NCI-H345 treated with DMSO at 0.1 percent for 48 hours (cell line): ENCODE measurements at regions not wholly inside any gene's neighbourhood (a gene's known extent, or its start where the extent isn't known, plus 50 kb on each side); places are given as distances from the start of the nearest gene placed in this dataset.
"Not testable (repeated sequence)": the region's sequence is repeated elsewhere in the genome, so short reads cannot be mapped to it uniquely, and the experiment has no call there.

Experiments
- DNase-seq: peaks from one replicate; lab custom pipeline; 2025; ENCODE audit not compliant: unreplicated experiment; lab: John Stamatoyannopoulos, UW

DNA sequence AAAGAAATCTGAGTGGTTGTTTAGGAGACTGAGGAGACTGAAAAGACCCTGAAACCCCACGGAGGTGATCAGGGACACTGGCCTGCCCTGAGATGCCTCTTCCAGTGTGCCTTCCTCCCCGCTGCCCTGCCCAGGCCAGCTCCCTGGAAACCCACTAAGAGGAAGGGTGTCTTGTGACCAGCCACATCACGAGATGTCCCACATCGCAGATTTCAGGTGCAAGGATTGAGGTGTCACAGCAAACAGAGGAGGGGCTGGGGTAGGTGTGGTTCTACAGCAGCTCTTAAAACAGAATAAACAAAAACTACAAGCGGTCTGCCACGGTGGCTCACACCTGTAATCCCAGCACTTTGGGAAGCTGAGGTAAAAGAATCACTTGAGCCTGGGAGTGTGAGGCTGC, 184.3 kb upstream of the C14orf180 start:
- DNase-seq, result peak; percentile 52

DNA sequence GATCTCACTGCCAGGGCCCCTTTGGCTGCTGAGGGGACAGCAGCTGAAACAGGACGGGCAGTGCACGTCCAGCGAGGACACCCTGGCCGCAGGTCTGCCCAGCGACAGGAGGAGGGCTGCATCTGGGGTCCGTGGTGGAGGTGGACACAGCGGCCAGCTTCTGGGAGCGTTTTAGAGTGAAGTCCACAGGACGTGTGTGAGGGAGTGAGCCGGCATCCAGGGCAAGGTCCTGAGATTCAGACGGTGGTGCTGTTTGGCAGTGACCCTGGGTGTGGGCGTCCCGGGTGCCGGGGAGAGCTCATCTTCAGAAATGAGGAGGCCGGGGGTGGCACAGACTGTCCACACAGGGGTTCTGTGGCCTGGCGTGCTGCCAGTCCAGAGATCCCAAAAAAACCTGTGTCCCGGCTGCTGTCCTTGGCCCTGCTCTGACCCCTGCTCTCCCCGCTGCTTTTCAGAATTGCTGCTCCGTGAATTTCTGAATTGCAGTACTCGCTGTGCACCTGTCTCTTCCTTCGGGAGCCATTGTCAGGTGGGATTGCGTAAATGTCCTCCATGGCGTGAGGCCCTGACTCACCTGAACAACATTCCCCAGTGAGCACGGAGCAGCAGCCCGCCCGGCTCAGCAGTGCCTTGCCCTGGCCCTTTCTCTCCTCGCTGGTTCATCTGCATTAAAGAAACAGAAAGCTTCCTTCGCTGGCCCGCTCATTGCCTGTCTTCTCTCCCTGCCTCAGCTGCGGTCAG, 183.5 kb upstream of the C14orf180 start:
- DNase-seq, result no peak

DNA sequence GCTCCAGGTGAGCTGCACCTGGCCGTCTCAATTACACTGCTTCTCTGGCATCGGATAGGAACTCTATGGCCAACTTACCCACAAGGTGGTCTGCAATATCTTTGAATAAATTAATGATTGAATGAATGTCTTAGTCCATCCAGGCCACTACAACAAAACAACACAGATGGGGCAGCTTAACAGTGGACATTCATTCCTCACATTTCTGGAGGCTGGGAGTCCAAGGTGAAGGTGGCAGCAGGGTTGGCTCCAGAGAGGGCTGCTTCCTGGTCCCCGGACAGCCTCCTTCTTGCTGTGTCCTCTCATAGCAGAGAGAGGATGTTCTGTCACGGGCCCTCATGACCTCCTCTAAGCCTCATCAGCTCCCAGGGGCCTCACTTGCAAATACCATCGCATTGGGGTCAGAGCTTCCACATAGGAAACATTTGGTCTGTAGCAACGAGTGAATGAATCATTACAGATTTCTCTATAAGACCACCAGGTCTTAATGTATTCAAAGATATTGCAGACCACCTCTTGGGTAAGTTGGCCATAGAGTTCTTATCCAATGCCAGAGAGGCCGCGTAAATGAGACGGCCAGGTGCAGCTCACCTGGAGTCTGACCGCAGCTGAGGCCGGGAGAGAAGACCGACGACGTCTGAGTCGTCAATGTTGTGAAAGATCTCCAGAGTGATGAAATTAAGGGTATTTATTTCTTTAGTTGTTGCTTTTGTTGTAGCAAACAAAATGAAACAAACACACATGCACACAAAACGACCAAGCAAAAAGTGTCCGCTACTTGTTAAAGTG, 182.7 kb upstream of the C14orf180 start:
- no peak for DNase-seq

DNA sequence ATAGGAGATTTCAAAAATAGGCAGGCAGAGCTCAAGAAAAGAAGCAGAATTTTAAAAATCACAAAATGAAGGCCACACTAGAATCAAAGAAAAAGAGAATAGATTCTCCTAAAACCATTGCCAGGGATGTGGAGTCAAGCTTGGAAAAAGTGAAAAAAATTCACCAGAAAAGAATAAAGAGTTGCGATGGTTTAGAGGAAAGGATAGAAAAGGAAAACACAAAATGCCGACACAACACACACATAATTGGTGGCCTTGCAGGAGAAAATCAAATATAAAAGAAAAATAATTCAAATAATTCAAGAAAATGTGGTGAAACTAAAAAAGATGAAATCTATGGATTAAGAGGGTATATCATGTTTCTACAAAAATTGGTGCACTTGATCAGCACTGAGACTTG, 181.6 kb upstream of the C14orf180 start:
- DNase-seq, result no peak

DNA sequence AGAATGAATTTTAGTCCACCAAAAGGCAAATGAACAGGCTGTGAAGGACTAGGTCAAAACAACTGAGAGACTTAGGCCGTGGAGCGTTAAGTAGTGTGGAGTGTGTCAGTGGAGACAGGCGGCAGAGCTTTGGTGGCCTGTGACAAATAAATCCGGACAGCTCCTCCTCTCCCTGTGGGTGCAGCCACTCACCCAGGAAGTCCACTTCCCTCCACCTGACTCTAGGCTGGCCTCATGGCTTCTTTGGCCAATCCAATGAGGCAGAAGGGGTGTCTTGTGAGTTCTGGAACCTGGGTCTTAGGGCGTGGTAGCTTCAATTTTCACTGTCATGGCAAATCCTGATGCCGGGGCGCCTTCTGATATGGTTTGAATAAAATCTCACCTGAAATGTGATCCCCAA, 180.9 kb upstream of the C14orf180 start:
- no peak for DNase-seq

DNA sequence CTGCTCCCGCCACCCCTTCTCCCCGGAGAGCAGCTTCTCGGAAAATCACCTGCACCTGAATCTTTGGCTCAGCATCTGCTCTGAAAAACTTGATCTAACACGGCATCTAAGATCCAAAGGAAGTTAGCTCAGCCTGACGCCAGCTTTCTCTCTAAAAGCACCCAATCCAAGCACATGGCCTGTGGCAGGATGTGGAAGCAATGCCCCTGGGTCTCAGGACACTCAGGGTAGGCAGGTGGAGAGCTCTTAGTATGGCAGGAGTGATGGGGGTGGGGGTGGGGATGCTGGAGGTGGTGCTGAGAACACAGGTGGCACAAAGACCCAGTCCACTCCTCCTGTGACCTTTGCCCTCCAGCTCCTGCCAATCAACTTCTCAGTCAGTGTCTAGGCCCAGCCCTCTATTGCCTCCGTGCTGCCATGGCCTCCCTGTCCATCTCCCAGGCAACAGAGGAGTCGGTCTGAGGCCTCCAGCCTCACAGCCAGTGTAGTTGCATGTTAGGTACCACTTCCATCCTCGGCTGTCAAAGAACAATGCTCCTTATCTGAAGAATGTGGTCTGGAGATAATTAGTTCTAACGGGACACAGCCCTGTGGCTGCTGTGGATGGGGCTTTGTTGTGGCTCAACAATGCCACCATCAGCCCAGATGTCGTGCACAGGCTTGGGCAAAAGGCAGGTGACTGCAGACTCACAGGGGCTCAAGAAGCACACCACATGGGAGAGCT, 180.0 kb upstream of the C14orf180 start:
- no peak for DNase-seq

DNA sequence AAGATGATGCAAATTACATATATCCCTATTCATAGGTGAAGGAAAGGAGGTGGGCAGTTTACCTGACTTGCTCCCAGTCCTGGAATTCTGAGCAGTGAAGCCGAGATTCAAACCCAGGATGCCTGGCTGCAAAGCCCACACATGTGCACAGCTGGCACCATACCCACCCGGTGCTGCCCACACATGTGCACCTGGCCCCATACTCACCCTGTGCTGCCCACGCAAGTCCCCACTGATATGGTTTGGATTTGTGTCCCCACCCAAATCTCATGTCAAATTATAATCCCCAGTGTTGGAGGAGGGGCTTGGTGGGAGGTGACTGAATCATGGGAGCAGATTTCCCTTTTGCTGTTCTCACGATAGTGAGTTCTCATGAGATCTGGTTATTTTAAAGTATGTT, 179.2 kb upstream of the C14orf180 start:
- DNase-seq, result no peak

DNA sequence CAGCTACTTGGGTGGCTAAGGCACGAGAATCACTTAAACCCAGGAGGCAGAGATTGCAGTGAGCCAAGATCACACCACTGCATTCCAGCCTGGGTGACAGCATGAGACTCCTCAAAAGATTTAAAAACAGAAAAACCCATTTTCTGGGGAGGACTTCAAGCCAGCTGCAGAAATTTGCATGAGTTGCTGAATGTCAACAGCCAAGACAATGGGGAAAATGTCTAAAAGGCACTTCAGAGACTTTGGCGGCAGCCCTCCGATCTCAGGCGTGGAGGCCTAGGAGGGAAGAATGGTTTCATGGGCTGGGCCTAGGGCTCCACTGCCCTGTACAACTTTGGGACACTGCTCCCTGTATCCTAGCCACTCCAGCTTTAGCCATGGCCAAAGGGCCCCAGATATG, 177.8 kb upstream of the C14orf180 start:
- DNase-seq, result no peak

DNA sequence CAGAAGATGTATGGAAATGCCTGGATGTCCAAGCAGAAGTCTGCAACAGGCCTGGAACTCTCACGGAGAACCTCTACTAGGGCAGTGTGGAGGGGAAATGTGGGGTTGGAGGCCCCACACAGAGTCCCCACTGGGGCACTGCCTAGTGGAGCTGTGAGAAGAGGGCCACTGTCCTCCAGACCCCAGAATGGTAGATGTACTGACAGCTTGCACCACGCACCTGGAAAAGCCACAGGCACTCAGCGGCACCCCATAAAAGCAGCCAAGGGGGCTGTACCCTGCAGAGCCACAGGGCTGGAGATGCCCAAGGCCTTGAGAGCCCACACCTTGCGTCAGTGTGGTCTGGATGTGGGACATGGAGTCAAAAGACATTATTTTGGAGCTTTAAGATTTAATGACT, 177.3 kb upstream of the C14orf180 start:
- DNase-seq, result not testable (repeated sequence)

DNA sequence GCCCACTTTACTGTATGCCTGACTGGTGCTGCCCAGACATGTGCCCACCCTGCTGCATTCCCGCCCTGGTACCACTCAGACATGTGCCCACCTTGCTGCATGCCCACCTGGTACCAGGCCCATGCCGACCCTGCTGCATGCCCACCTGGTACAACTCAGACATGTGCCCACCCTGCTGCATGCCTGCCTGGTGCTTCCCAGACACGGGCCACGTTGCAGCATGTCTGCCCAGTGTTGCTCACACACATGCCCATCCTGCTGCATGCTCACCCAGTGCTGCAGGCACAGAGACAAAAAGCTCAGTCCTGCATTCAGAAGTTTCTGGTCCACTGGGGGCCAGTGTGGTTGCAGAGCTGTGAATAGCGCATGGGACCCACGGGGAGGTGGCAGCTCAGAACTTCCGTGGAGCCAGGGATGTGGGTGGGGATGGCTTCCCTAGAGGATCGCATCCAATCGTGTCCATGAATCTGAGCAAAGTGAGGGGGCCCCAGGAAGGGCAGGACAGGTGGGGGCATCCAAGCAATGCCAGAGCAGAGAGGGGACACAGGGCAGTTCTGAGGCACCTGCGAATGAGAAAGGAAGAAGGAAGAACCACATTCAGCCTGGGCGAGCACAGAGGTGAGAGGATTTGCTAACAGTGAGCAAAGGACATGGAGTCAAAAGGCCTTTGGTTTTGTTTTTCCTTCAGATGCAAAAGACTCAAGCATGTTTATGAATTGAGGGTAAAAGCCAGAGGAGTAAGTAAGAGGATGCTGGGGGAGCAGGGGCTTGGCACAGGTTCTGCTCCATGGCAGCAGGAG, 175.9 kb upstream of the C14orf180 start:
- no peak for DNase-seq

DNA sequence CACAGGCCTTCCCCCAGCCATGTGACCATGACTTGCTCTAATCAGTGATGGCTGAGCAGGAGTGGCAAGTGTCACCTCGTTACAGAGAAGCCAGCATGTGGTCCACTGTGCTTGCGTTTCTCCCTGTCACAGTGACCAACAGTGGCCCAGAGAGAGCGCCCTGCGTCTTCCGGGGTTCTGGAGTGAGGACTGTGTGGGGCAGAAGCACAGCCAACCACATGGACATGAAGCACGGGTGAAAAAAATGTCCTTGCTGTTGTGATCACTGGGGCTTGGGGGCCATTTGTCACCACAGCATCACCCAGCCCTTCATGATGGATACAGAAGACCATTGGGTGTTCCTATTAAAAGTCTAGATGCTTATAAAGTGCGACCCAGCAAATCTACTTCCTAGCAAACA, 174.6 kb upstream of the C14orf180 start:
- no peak for DNase-seq

DNA sequence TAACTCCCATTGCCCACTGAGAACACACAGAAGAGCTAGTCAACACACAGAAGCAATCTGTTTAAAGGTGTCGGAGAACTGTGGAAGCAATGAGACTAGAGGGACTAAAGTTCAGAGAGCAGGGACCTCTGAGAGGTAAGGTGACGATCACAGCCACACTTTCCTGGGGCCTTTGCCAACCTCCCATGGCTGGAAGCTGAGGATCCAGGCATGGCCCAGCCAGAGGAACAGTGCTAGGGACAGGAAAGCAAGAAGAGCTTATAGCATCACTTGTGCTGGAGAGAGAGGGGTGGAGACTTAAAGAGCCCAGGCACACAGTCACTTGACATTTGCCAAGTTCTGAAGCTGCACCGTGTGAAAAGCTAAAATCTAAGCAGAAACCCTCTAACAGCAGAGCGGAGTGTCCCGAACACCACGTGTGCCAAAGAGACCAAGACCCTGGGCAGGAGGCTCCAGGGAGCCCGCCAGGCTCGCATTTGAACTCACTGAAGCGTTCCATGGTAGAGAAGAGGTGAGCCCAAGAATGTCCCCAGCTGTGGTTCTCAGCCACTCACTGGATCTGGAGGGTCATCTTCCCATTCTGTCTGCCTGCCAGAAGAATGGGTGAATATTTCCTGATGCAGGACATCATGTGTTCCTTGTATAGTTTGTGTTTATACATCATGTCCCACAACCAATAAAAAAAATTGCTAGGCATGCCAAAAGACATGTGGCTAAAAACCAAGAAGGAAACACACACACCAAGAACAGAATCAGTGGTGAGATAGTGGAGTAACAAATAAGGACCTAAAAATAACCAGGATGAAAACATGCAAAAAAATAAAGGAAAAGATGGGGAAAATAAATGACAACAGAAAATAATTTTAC, 174.0 kb upstream of the C14orf180 start:
- DNase-seq, result no peak

DNA sequence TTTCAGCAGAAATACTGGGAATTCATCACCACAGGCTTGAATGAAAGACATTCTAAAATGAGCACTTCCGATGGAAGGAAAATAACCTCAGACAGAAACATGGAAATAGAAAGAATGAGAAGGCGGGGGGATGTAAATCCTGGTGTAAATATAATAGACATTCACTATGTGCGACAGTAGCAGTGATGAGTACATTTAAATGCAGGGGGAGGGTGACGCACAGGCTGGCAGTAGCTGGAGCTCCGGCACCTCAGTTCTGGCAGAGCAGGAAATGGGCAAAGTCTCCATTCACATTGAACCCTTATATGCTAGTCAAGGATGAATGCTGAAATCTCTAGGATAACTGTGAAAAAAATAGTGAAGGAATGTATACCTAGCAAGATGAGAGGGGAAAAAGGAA, 172.7 kb upstream of the C14orf180 start:
- DNase-seq, result no peak

DNA sequence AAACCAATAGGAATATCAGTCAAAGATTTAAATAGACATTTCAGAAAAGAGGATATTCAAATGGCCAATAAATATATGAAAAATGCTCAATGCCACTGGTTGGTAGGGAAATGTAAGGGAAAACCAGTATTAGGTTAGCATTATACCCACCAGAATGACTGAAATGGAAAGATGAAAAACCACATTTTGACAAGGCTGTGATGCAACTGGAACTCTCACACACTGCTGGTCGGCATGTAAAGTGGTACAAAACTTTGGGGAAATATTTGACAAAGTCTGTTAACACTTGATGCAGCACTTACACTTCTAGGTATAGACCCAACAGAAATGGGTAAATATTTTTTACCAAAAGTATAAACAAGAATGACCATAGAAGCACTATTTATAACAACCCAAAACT, 163.2 kb upstream of the C14orf180 start:
- DNase-seq, result no peak

DNA sequence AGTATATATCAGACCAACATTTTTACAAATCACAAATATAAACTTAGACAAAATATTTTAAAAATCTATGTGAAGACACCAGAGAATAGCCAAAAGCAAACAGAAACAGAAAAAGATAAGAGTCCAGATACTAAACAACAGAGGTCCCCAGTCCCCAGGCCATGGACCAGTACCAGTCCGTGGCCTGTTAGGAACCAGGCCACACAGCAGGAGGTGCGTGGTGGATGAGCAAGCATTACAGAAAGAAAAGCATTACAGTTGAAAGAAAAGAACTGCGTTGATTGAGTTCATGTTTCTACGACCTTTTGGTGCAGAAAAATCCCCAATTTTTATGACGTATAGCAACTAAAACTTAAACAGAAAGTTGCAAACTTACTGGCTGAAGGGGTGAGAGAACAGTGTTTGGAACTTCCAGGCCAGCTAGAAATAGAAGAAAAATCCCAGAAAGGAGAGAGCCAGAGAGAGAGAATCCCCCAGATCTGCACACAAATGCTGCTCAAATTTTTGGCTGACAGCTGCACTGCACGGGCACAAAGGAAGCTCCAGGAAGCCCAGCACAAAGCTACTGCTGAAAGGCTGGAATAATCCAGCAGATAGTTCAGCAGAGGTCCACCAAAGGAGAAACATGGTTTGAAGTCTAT, 159.6 kb upstream of the C14orf180 start:
- DNase-seq, result no peak

DNA sequence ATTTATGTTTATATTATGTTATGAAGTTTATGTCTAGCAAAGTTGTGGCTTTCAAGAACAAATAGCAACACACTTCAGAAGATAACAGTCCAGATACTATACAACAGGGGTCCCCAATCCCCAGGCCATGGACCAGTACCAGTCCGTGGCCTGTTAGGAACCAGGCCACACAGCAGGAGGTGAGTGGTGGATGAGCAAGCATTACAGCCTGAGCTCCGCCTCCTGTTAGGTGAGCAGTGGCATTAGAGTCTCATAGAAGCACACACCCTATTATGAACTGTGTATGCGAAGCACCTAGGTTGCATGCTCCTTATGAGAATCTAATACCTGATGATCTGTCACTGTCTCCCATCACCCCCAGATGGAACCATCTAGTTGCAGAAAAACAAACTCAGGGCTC, 159.0 kb upstream of the C14orf180 start:
- not testable (repeated sequence) for DNase-seq

DNA sequence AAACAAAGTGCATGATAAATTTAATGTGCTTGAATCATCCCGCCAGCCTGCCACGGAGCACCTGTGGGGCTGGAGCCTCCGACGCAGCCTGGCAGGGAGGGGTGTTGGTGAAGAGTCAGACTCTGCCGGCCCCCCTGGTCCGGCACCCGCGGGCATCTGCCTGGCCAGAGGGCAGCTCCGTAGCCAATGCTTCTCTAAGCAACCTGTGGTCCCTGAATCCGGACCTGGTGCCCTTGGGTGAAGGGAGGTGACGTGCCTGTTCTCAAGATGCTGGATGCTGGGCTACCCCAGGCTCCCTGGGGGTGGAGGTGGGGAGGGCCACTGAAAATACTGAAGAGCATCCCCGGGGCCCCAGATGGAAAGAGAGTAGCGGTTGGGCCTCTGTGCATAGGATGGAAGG, 158.6 kb upstream of the C14orf180 start:
- no peak for DNase-seq

DNA sequence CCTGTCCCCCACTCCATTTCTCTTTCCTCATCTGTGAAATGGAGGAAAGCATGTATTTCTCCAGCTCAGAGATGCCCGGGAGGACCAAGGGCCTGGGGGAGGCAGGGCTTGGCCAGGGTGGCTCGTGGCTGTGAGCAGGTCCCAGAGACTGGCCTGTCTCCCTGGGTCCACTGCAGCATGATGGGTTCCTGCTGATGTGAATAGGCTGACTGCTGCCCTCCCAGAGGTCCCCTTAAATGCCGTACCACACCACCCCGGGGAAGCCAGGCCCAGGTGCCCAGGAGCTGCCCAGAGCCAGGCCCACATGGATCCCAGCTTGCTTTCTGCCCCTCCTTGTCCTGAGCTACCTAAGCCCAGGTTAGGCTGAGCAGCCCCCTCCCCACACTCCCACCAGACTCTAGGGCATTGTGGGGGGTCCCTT, 158.2 kb upstream of the C14orf180 start:
- DNase-seq, result no peak

DNA sequence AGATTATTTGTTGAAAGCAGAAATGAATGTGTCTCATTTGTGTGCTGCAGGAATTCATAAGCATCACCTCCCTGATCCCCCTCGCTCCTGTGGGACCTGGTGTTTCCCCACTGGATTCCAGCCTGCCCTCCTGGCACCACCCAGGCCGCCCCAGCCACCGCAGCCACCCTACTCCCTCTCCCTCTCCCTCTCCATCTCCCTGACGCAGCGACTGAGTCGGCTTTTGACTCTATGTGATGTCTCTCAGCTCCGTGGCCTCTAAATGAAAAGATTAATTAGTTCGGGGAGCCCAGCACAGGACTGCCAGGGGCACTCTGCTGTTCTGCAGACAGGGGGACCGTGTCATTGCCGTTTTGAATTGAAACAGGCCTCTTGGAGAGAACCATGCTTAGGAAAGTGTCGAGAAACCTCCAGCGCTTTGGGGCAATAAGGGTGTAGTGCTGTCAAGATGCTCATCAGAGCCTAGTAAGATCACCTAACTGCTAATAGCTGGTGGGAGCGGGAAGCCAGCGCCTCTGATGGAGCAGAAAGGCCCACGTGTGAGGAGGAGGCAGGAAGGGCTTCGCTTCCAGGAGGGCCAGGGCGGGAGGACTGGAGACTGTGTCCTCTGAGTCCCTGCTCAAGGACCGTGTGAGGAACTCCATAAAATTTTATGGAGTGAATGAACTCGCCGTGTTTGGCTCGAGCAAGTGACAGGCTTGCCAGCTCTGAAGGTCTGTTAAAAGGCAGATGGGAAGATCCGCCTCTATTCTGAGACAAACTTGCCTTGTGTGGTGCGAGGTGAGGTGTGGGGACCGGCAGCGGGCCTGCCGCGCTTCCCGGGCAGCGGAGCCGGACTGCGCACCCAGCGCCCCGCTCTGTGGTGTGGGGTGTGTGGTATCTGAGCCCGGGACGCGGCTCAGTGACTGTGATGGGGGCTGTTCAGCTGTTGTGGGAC, 157.4 kb upstream of the C14orf180 start:
- DNase-seq, result no peak
